ENCODE measurements at regions not wholly inside any gene's neighbourhood (a gene's known extent, or its start where the extent isn't known, plus 50 kb on each side); places are given as distances from the start of the nearest gene placed in this dataset.

DNA sequence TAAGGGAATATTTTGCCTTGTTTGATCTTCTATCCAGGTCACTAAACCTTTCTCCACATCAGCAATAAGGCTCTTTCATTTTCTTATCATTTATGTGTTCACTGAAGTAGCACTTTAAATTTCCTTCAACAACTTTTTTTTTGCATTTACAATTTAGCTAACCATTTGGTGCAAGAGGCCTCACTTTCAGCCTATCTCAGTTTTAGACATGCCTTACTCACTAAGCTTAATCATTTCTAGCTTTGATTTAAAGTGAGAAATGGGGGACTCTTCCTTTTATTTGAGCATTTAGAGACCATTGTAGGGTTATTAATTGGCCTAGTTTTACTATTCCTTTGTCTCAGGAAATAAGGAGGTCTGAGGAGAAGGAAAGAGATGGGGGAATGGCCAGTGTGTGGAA lies 250.5 kb downstream of the AUH start:
- H3K4me2 ChIP-seq (ENCODE audit: low read length) = no peak overlapping the region
- H3K9me3 ChIP-seq (ENCODE audit: low read length) = no peaks in the 10 kb centered on the region
- POLR2A ChIA-PET (ENCODE audit: unreplicated experiment) = no interaction called here
- intact Hi-C loops (cut with micrococcal nuclease) = no loop called here
- H3K27me3 ChIP-seq (ENCODE audit: low read length) = no peaks in the 10 kb centered on the region
- H3K36me3 ChIP-seq (ENCODE audit: low read depth, low read length) = no peaks in the 10 kb centered on the region
- H2AFZ ChIP-seq (ENCODE audit: low read length) = no peak overlapping the region
- H3K9me2 ChIP-seq (replicated peaks; ENCODE audit: low read length) = no peaks in the 10 kb centered on the region
- H3K4me1 ChIP-seq (ENCODE audit: insufficient read depth, low read length) = no peaks in the 10 kb centered on the region
- ATAC-seq = no peak
- TF ChIP-seq, protein P1, sequence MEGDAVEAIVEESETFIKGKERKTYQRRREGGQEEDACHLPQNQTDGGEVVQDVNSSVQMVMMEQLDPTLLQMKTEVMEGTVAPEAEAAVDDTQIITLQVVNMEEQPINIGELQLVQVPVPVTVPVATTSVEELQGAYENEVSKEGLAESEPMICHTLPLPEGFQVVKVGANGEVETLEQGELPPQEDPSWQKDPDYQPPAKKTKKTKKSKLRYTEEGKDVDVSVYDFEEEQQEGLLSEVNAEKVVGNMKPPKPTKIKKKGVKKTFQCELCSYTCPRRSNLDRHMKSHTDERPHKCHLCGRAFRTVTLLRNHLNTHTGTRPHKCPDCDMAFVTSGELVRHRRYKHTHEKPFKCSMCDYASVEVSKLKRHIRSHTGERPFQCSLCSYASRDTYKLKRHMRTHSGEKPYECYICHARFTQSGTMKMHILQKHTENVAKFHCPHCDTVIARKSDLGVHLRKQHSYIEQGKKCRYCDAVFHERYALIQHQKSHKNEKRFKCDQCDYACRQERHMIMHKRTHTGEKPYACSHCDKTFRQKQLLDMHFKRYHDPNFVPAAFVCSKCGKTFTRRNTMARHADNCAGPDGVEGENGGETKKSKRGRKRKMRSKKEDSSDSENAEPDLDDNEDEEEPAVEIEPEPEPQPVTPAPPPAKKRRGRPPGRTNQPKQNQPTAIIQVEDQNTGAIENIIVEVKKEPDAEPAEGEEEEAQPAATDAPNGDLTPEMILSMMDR (conservative IDR thresholded peaks at IDR 0.05; ENCODE audit: low read depth, low read length) = no peak
- TF ChIP-seq EZH2 (IDR thresholded peaks at IDR 0.05; ENCODE audit: low read length, unreplicated experiment) = no peak
- TF ChIP-seq EZH2phosphoT487 (IDR thresholded peaks at IDR 0.05; ENCODE audit: borderline replicate concordance, low read length) = no peak
- DNase-seq = no peak
- no peak overlapping the region for H3K4me3 ChIP-seq (ENCODE audit: low read length)
- no TSS peak for BruUV-seq (replicated peaks)
- H4K20me1 ChIP-seq (ENCODE audit: low read length) = no peaks in the 10 kb centered on the region
- no peak overlapping the region for H3K9ac ChIP-seq (ENCODE audit: low read length)
- H3K27ac ChIP-seq (ENCODE audit: low read length) = no peak overlapping the region
- H3F3A ChIP-seq (ENCODE audit: low read length, unreplicated experiment) = no peaks in the 10 kb centered on the region
- CTCF ChIA-PET = no interaction called here
- H3K79me2 ChIP-seq (ENCODE audit: low read length) = no peaks in the 10 kb centered on the region

DNA sequence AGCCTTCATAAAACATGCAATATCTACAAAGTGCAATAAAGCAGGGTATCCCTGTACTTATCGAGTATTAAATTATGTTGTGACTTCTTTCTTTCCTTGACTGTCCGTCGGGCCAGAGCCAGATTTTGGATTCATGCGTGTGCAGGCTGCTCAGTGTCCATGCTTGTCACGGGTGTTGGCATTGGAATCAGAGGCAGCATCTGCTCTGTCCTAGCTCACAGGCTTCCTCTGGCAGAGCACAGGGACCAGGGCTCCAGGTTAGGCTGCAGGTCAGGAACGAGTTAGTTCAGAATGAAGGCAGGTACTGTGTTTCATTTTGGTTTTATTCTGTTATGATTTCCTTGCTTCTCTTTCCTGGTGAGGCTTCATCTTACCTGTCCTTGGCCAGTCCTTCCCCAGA lies 249.8 kb downstream of the AUH start:
- ChIA-PET POLR2A (ENCODE audit: unreplicated experiment) (no interaction called here), CTCF (no interaction called here)
- Histone ChIP-seq H3K27me3 (ENCODE audit: low read length) (no peaks in the 10 kb centered on the region), H3K79me2 (ENCODE audit: low read length) (no peaks in the 10 kb centered on the region), H3K9ac (ENCODE audit: low read length) (no peak overlapping the region), H3K4me3 (ENCODE audit: low read length) (no peak overlapping the region), H4K20me1 (ENCODE audit: low read length) (no peaks in the 10 kb centered on the region), H3K4me2 (ENCODE audit: low read length) (no peak overlapping the region), H3K27ac (ENCODE audit: low read length) (no peak overlapping the region), H3K4me1 (ENCODE audit: insufficient read depth, low read length) (no peaks in the 10 kb centered on the region), H3F3A (ENCODE audit: low read length, unreplicated experiment) (no peaks in the 10 kb centered on the region), H3K9me3 (ENCODE audit: low read length) (no peaks in the 10 kb centered on the region), H3K9me2 (replicated peaks; ENCODE audit: low read length) (no peaks in the 10 kb centered on the region), H3K36me3 (ENCODE audit: low read depth, low read length) (no peaks in the 10 kb centered on the region), H2AFZ (ENCODE audit: low read length) (no peak overlapping the region)
- DNase-seq = no peak
- no TSS peak for BruUV-seq (replicated peaks)
- intact Hi-C loops (cut with micrococcal nuclease) = no loop called here
- no peak for ATAC-seq
- no peak for TF ChIP-seq EZH2phosphoT487 (IDR thresholded peaks at IDR 0.05; ENCODE audit: borderline replicate concordance, low read length)

DNA sequence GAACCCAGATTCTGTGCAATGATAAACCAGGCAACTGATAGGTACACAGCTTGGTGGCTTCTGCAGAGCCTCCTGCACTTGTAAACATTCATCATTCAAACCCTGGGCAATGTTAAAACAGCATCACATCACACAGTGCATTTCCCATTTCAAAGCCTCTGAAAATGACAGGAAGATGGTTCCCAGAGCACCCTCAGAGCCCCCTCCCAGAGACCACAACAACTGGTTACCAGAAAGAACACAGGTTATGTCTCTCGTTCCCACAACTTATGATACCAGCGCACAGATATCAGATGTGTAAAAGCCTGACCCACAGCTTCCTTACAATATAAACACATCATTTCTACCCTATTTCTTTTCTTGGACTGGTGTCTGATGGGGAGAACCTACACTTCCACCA lies 248.7 kb downstream of the AUH start:
- Histone ChIP-seq H2AFZ (ENCODE audit: low read length) (no peak overlapping the region), H3K27ac (ENCODE audit: low read length) (no peak overlapping the region), H3K36me3 (ENCODE audit: low read depth, low read length) (no peaks in the 10 kb centered on the region), H4K20me1 (ENCODE audit: low read length) (no peaks in the 10 kb centered on the region), H3K9me2 (replicated peaks; ENCODE audit: low read length) (no peaks in the 10 kb centered on the region), H3K9ac (ENCODE audit: low read length) (no peak overlapping the region), H3K4me1 (ENCODE audit: insufficient read depth, low read length) (no peaks in the 10 kb centered on the region), H3K27me3 (ENCODE audit: low read length) (no peaks in the 10 kb centered on the region), H3K9me3 (ENCODE audit: low read length) (no peaks in the 10 kb centered on the region), H3K4me3 (ENCODE audit: low read length) (no peak overlapping the region), H3F3A (ENCODE audit: low read length, unreplicated experiment) (no peaks in the 10 kb centered on the region), H3K79me2 (ENCODE audit: low read length) (no peaks in the 10 kb centered on the region), H3K4me2 (ENCODE audit: low read length) (no peak overlapping the region)
- DNase-seq (no peak), ATAC-seq (no peak)
- no TSS peak for BruUV-seq (replicated peaks)
- ChIA-PET CTCF (no interaction called here), POLR2A (ENCODE audit: unreplicated experiment) (no interaction called here)
- intact Hi-C loops (cut with micrococcal nuclease) = no loop called here
- TF ChIP-seq, protein P1 (conservative IDR thresholded peaks at IDR 0.05; ENCODE audit: low read depth, low read length) = no peak
- no peak for TF ChIP-seq EZH2 (IDR thresholded peaks at IDR 0.05; ENCODE audit: low read length, unreplicated experiment)

All from PC-3 (cell line).